Testis (tissue), 2 donors: ENCODE measurements at regions not wholly inside any gene's neighbourhood (a gene's known extent, or its start where the extent isn't known, plus 50 kb on each side); places are given as distances from the start of the nearest gene placed in this dataset.
"Not testable (repeated sequence)": the region's sequence is repeated elsewhere in the genome, so short reads cannot be mapped to it uniquely, and the experiment has no call there.

ENCODE experiments used
- DNase-seq: peaks from one replicate; pipeline ENCODE4 v3.0.0-alpha.2; 2019
- H3K27ac ChIP-seq, 2 donors: fragments of 200-600 bp; sonication (generic); one replicate each; pipeline ENCODE4 v1.5.1; 2019
- H3K27me3 ChIP-seq: fragments of 200-600 bp; sonication (generic); one replicate; pipeline ENCODE4 v1.5.1; 2019
- H3K36me3 ChIP-seq: fragments of 200-600 bp; sonication (generic); one replicate; pipeline ENCODE4 v1.5.1; 2017; ENCODE audit warnings: low read depth; ENCODE audit errors: missing control alignments
- H3K4me1 ChIP-seq: fragments of 200-600 bp; sonication (generic); one replicate; pipeline ENCODE4 v1.5.1; 2019
- H3K4me3 ChIP-seq, 2 donors: fragments of 200-600 bp; sonication (generic); one replicate each; pipeline ENCODE4 v1.5.1; 2017 to 2019
- H3K9me3 ChIP-seq: fragments of 200-600 bp; sonication (generic); one replicate; pipeline ENCODE4 v1.5.1; 2017
- CTCF ChIP-seq, 3 experiments: fragments of 450-650 bp in 2 of 3; fragments of 200-600 bp in 1 of 3; sonication (generic) in 1 of 3; IDR thresholded peaks; one replicate each; pipeline ENCODE4 v1.5.1; 2016 to 2019; ENCODE audit warnings: antibody characterized with exemption in 3 of 3, mild to moderate bottlenecking in 2 of 3, moderate library complexity in 1 of 3
- POLR2A ChIP-seq: fragments of 450-650 bp; IDR thresholded peaks from one replicate; pipeline ENCODE4 v1.6.1; 2017; ENCODE audit warnings: antibody characterized with exemption, mild to moderate bottlenecking, moderate library complexity
- WGBS, 2 donors: methylation state at CpG; one replicate each; pipeline ENCODE4 v1.1.5; 2018; 5-methylcytosine and 5-hydroxymethylcytosine counted together
- intact Hi-C: fragments of 100-400 bp; cut with DNase I; formaldehyde crosslinking; loops from one replicate; pipeline ENCODE4 v1.15.1; 2023; ENCODE audit warnings: low total_unique reads

- H3K27me3 ChIP-seq, result no peaks in the 10 kb centered on the region
- WGBS, 2 donors, result 66 to 73% methylated on average over 2 of the region's 2 CpGs
- no peaks in the 10 kb centered on the region for H3K9me3 ChIP-seq
- no peak overlapping the region for H3K4me3 ChIP-seq
- H3K36me3 ChIP-seq, result no peaks in the 10 kb centered on the region
- TF ChIP-seq CTCF (IDR thresholded peaks at IDR 0.05) (no peak), POLR2A (no peak)
- H3K27ac ChIP-seq, result no peak overlapping the region
- no peak for DNase-seq
- intact Hi-C loops, result no loop called here
- H3K4me1 ChIP-seq, result no peaks in the 10 kb centered on the region
Observed at GRCh38 chr10:89980166-89980565, 278.8 kb downstream of the KIF20B start.

- H3K9me3 ChIP-seq, result no peaks in the 10 kb centered on the region
- 24 to 45% methylated on average over 3 of the region's 3 CpGs for WGBS, 2 donors
- intact Hi-C loops, result no loop called here
- H3K27me3 ChIP-seq, result no peaks in the 10 kb centered on the region
- no peak overlapping the region for H3K27ac ChIP-seq
- H3K4me3 ChIP-seq, result no peak overlapping the region
- no peaks in the 10 kb centered on the region for H3K36me3 ChIP-seq
- DNase-seq, result no peak
- no peaks in the 10 kb centered on the region for H3K4me1 ChIP-seq
- TF ChIP-seq CTCF (IDR thresholded peaks at IDR 0.05) (no peak), POLR2A (no peak)
Observed at GRCh38 chr10:89981891-89982290, 280.5 kb downstream of the KIF20B start.

- DNase-seq, result no peak
- Histone ChIP-seq H3K4me1 (no peaks in the 10 kb centered on the region), H3K36me3 (no peaks in the 10 kb centered on the region), H3K4me3 (no peak overlapping the region), H3K27ac (no peak overlapping the region), H3K9me3 (no peaks in the 10 kb centered on the region), H3K27me3 (no peaks in the 10 kb centered on the region)
- intact Hi-C loops, result no loop called here
- TF ChIP-seq CTCF (IDR thresholded peaks at IDR 0.05), result no peak
- no peak for TF ChIP-seq POLR2A
- WGBS, 2 donors, result 63 to 69% methylated on average over 7 of the region's 7 CpGs
Observed at GRCh38 chr10:89985446-89985845, 284.1 kb downstream of the KIF20B start.

- H3K27me3 ChIP-seq, intact Hi-C loops, H3K27ac ChIP-seq: not testable (repeated sequence)
Observed at GRCh38 chr10:89988361-89988760, 287.0 kb downstream of the KIF20B start.

GRCh38 chr10:89992575-89992974 lies 291.2 kb downstream of the KIF20B start:
- H3K4me3 ChIP-seq, result no peak overlapping the region
- DNase-seq, result no peak
- H3K4me1 ChIP-seq, result no peaks in the 10 kb centered on the region
- 86 to 90% methylated on average over 1 of the region's 1 CpG for WGBS, 2 donors
- TF ChIP-seq CTCF (IDR thresholded peaks at IDR 0.05), result no peak
- TF ChIP-seq POLR2A, result no peak
- no peaks in the 10 kb centered on the region for H3K36me3 ChIP-seq
- no peak overlapping the region for H3K27ac ChIP-seq
- intact Hi-C loops, result no loop called here
- no peaks in the 10 kb centered on the region for H3K9me3 ChIP-seq
- H3K27me3 ChIP-seq, result no peaks in the 10 kb centered on the region

More at GRCh38 chr10:89988361-89988760, 287.0 kb downstream of the KIF20B start:
- not testable (repeated sequence) for DNase-seq, H3K4me3 ChIP-seq, H3K4me1 ChIP-seq, H3K9me3 ChIP-seq, H3K36me3 ChIP-seq
